ENCODE measurements at regions not wholly inside any gene's neighbourhood (a gene's known extent, or its start where the extent isn't known, plus 50 kb on each side); places are given as distances from the start of the nearest gene placed in this dataset.

DNA sequence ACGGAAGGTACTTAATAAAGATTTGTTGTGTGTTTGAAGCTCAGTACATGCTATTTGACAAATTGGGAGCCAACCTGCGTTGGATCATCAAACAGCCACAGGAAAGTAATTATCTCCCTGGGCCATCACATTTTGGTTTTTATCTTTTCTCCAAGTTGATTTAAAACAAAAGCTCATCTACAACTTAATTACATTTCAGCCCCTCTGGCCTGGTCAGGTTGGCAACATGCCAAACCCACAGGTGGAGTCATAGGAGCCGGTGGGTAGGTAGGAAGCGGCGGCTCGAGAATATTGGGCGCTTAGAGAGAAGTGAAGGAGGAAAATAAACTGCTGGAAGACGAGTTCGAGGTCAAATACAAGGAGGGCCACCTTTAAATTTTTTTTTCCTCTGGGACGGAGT lies 64.9 kb upstream of the FANCC start:
- Histone ChIP-seq H3K36me3 (no peaks in the 10 kb centered on the region), H3K4me3 (no peak overlapping the region), H3K9me3 (no peaks in the 10 kb centered on the region), H3K9ac (ENCODE audit: low read depth in 2 of 2, low read length in 2 of 2) (no peak overlapping the region), H3K27me3 (no peaks in the 10 kb centered on the region), H3K4me1 (no peaks in the 10 kb centered on the region), H3K27ac (no peak overlapping the region)
- no peak for DNase-seq
- TF ChIP-seq, protein P1, sequence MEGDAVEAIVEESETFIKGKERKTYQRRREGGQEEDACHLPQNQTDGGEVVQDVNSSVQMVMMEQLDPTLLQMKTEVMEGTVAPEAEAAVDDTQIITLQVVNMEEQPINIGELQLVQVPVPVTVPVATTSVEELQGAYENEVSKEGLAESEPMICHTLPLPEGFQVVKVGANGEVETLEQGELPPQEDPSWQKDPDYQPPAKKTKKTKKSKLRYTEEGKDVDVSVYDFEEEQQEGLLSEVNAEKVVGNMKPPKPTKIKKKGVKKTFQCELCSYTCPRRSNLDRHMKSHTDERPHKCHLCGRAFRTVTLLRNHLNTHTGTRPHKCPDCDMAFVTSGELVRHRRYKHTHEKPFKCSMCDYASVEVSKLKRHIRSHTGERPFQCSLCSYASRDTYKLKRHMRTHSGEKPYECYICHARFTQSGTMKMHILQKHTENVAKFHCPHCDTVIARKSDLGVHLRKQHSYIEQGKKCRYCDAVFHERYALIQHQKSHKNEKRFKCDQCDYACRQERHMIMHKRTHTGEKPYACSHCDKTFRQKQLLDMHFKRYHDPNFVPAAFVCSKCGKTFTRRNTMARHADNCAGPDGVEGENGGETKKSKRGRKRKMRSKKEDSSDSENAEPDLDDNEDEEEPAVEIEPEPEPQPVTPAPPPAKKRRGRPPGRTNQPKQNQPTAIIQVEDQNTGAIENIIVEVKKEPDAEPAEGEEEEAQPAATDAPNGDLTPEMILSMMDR (IDR thresholded peaks at IDR 0.05) = no peak
- intact Hi-C loops (cut with DNase I) = no loop called here

DNA sequence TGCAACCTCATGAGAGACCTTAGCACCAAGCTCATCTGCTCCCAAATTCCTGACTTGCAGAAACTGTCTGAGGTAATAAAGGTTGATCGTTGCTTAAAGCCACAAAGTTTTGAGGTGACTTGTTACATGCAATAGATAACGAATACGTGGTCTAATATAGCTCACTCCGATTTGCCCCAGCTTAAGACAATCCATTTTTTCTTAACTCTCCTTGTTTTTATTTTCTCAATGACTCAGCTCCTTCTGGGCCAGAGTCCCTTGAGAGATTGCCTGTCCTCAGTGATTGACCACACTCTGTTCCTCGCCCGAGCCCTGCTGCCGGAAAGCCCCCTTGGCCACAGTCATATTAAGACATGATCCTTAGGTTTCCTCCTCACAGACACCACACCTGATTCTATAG lies 63.7 kb upstream of the FANCC start:
- H3K9ac ChIP-seq (ENCODE audit: low read depth in 2 of 2, low read length in 2 of 2) = no peak overlapping the region

DNA sequence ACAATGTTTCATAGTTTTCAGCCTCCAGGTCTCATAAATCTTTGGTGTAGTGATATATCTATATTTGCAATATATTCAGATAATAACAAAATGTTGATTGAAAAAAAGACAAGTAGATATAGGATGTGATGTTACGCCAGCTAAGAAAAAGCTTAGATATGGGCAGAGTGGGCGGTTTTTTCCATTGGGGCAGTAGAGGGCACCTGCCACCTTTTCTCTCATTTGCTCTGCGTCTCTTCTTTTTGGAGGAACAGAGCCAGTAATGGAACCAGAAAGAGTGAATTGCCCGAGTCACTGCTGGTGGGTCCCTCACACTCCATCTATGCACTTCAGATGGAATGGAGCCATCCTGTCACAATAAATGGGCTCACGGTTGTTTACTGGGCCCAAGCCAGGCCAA lies 62.1 kb upstream of the FANCC start:
- TF ChIP-seq, protein P1 (IDR thresholded peaks at IDR 0.05) = no peak
- H3K27ac ChIP-seq = no peak overlapping the region
- H3K4me3 ChIP-seq = no peak overlapping the region
- no peaks in the 10 kb centered on the region for H3K27me3 ChIP-seq
- no peaks in the 10 kb centered on the region for H3K9me3 ChIP-seq
- no peaks in the 10 kb centered on the region for H3K4me1 ChIP-seq
- no peaks in the 10 kb centered on the region for H3K36me3 ChIP-seq
- DNase-seq = no peak
- no peak overlapping the region for H3K9ac ChIP-seq (ENCODE audit: low read depth in 2 of 2, low read length in 2 of 2)
- intact Hi-C loops (cut with DNase I) = no loop called here

More for the DNA sequence above, 63.7 kb upstream of the FANCC start:
- Histone ChIP-seq H3K9me3 (no peaks in the 10 kb centered on the region), H3K27ac (no peak overlapping the region), H3K36me3 (no peaks in the 10 kb centered on the region), H3K27me3 (no peaks in the 10 kb centered on the region), H3K4me1 (no peaks in the 10 kb centered on the region), H3K4me3 (no peak overlapping the region)
- intact Hi-C loops (cut with DNase I) = no loop called here
- TF ChIP-seq, protein P1 (IDR thresholded peaks at IDR 0.05) = no peak
- no peak for DNase-seq

DNA sequence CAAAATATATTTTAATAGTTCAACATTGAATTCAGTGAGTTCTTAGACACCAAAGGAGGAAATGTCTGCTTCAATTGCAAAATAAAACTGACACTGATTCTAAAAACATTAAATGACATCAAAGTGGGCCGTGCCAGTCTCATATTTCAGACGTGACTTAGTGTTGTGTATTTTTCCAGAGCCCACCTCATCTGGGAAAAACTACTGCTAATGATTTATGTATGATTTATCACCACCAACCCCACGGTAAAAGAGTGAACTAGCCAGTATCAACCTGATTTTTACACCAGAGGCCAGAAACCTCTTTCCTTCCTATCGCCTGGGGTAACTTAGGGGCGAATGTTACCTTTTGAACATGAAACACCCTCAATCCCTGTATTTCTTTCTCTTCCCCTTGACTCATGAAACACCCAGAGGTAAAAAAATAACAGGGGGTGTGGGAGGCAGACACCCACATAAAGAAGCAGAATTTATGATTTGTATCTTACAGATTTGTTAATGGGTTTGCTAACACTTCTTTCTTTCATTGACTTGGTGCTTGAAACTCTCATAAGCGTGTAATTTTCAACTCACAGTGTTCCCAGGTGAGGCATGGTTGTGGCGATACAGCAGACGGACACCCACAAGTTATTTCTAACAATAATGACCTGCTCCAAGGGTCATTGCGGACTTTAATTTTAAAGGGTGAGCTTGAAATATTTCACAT lies 56.4 kb upstream of the FANCC start:
- no peaks in the 10 kb centered on the region for H3K4me1 ChIP-seq
- intact Hi-C loops (cut with DNase I) = no loop called here
- no peaks in the 10 kb centered on the region for H3K36me3 ChIP-seq
- no peak overlapping the region for H3K9ac ChIP-seq (ENCODE audit: low read depth in 2 of 2, low read length in 2 of 2)
- no peak overlapping the region for H3K4me3 ChIP-seq
- H3K27me3 ChIP-seq = no peaks in the 10 kb centered on the region
- H3K27ac ChIP-seq = no peak overlapping the region
- TF ChIP-seq, protein P1 (IDR thresholded peaks at IDR 0.05) = no peak
- no peak for DNase-seq
- no peaks in the 10 kb centered on the region for H3K9me3 ChIP-seq

DNA sequence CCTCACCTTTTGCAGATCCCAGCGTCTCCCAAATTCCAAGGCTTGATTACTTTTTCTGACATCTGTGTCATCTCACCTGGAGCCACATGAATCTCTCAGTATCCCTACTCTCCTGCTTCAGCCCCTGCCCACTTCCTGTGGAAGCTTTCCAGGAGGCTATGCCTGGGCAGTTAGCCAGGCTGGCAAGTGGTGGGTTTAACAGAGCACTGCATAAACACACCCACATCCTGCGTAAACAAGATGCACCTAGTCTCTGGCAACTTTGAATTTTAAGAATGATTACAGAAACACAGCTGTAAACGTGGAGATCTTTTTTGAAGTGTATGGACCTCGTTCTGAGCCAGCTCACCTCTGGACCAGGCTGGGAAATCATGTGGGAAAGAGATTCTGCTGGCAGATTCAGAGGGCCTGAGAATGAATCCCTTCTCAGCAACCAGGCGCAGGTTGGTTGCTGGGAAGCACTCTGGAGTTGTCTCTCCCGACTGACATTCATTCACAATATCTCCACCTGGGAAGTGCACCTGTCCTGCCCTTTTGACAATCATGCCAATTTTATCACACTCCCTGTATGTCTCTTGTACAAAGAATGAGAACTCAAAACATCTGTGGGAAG lies 55.7 kb upstream of the FANCC start:
- no peaks in the 10 kb centered on the region for H3K4me1 ChIP-seq
- intact Hi-C loops (cut with DNase I) = no loop called here
- no peak overlapping the region for H3K27ac ChIP-seq
- no peaks in the 10 kb centered on the region for H3K36me3 ChIP-seq
- H3K27me3 ChIP-seq = no peaks in the 10 kb centered on the region
- TF ChIP-seq, protein P1 (IDR thresholded peaks at IDR 0.05) = no peak
- no peaks in the 10 kb centered on the region for H3K9me3 ChIP-seq
- H3K4me3 ChIP-seq = no peak overlapping the region
- no peak for DNase-seq
- no peak overlapping the region for H3K9ac ChIP-seq (ENCODE audit: low read depth in 2 of 2, low read length in 2 of 2)

Data from colonic mucosa (tissue), 4 donors.